Liver (tissue), 8 donors: ENCODE measurements at regions not wholly inside any gene's neighbourhood (a gene's known extent, or its start where the extent isn't known, plus 50 kb on each side); places are given as distances from the start of the nearest gene placed in this dataset.

Source experiments
- DNase-seq: peaks from one replicate; pipeline ENCODE4 v3.0.0-alpha.2; 2017; ENCODE audit warnings: low spot score
- H3K27ac ChIP-seq, 2 donors: one replicate each; pipeline ENCODE4 v1.7.0; 2013; ENCODE audit warnings: inconsistent platforms in 2 of 2, low read length in 2 of 2, control low read depth in 1 of 2, low read depth in 1 of 2, mild to moderate bottlenecking in 1 of 2
- H3K27me3 ChIP-seq, 4 donors: one replicate each; pipeline versions ENCODE4 v1.6.1 to v1.7.0; 2013; ENCODE audit warnings: low read length in 3 of 4, inconsistent platforms in 1 of 4, mild to moderate bottlenecking in 1 of 4, moderate library complexity in 1 of 4; ENCODE audit not compliant: control insufficient read depth in 4 of 4, insufficient read depth in 4 of 4
- H3K36me3 ChIP-seq, 4 donors: one replicate each; pipeline versions ENCODE4 v1.6.1 to v1.7.0; 2013; ENCODE audit warnings: low read length in 3 of 4, mild to moderate bottlenecking in 3 of 4, low read depth in 1 of 4, moderate library complexity in 1 of 4; ENCODE audit not compliant: control insufficient read depth in 4 of 4, insufficient read depth in 3 of 4
- H3K4me1 ChIP-seq, 4 donors: one replicate each; pipeline versions ENCODE4 v1.6.1 to v1.7.0; 2013; ENCODE audit warnings: low read length in 3 of 4, mild to moderate bottlenecking in 3 of 4, moderate library complexity in 1 of 4; ENCODE audit not compliant: control insufficient read depth in 4 of 4, insufficient read depth in 4 of 4
- H3K4me3 ChIP-seq, 3 donors: one replicate each; pipeline versions ENCODE4 v1.6.1 to v1.7.0; 2013; ENCODE audit warnings: low read length in 3 of 3, control low read depth in 1 of 3, low read depth in 1 of 3, mild to moderate bottlenecking in 1 of 3
- H3K9ac ChIP-seq, 2 donors: one replicate each; pipeline ENCODE4 v1.7.0; 2013; ENCODE audit warnings: low read length in 2 of 2, mild to moderate bottlenecking in 2 of 2, moderate library complexity in 2 of 2, control low read depth in 1 of 2, low read depth in 1 of 2
- H3K9me3 ChIP-seq, 4 donors: one replicate each; pipeline versions ENCODE4 v1.6.1 to v1.7.0; 2013; ENCODE audit warnings: low read length in 3 of 4; ENCODE audit not compliant: control insufficient read depth in 4 of 4
- EGR1 ChIP-seq, 2 donors: IDR thresholded peaks; 2 replicates each; pipeline ENCODE4 v1.6.1; 2016 to 2018; ENCODE audit warnings: antibody characterized with exemption in 2 of 2, low read depth in 2 of 2
- FOXA1 ChIP-seq: IDR thresholded peaks from 2 replicates; pipeline ENCODE4 v1.6.1; 2016; ENCODE audit warnings: antibody characterized with exemption
- FOXA2 ChIP-seq: IDR thresholded peaks from 2 replicates; pipeline ENCODE4 v1.6.1; 2016; ENCODE audit warnings: antibody characterized with exemption
- GABPA ChIP-seq, 2 donors: IDR thresholded peaks in 1 of 2; conservative IDR thresholded peaks in 1 of 2; 2 replicates each; pipeline ENCODE4 v1.6.1; 2016; ENCODE audit warnings: antibody characterized with exemption in 2 of 2, mild to moderate bottlenecking in 1 of 2, moderate library complexity in 1 of 2
- HNF4A ChIP-seq, 2 donors: conservative IDR thresholded peaks; 2 replicates each; pipeline ENCODE4 v1.6.1; 2016; ENCODE audit warnings: antibody characterized with exemption in 2 of 2, mild to moderate bottlenecking in 2 of 2
- HNF4G ChIP-seq: IDR thresholded peaks from 2 replicates; pipeline ENCODE4 v1.6.1; 2016; ENCODE audit warnings: antibody characterized with exemption
- JUND ChIP-seq, 2 donors: IDR thresholded peaks; 2 replicates each; pipeline ENCODE4 v1.6.1; 2016; ENCODE audit warnings: antibody characterized with exemption in 2 of 2
- NR2F2 ChIP-seq: IDR thresholded peaks from 2 replicates; pipeline ENCODE4 v1.6.1; 2016; ENCODE audit warnings: antibody characterized with exemption
- RAD21 ChIP-seq, 2 donors: IDR thresholded peaks; 2 replicates each; pipeline ENCODE4 v1.6.1; 2016; ENCODE audit warnings: antibody characterized with exemption in 2 of 2, mild to moderate bottlenecking in 2 of 2
- RXRA ChIP-seq, 2 donors: IDR thresholded peaks; 2 replicates each; pipeline ENCODE4 v1.6.1; 2017 to 2018; ENCODE audit warnings: antibody characterized with exemption in 2 of 2, mild to moderate bottlenecking in 1 of 2
- SP1 ChIP-seq: IDR thresholded peaks from 2 replicates; pipeline ENCODE4 v1.6.1; 2018; ENCODE audit warnings: antibody characterized with exemption, mild to moderate bottlenecking
- TAF1 ChIP-seq: conservative IDR thresholded peaks from 2 replicates; pipeline ENCODE4 v1.6.1; 2016; ENCODE audit warnings: antibody characterized with exemption, mild to moderate bottlenecking
- YY1 ChIP-seq: IDR thresholded peaks from 2 replicates; pipeline ENCODE4 v1.6.1; 2016; ENCODE audit warnings: antibody characterized with exemption, mild to moderate bottlenecking
- WGBS: extraction: QIAGEN DNeasy Blood & Tissue Kit; methylation state at CpG from one replicate; pipeline ENCODE4 v1.1.7; 2013; 5-methylcytosine and 5-hydroxymethylcytosine counted together
- TF ChIP-seq, protein P1 (sequence below): IDR thresholded peaks from 2 replicates; pipeline ENCODE4 v1.6.1; 2016; ENCODE audit warnings: antibody characterized with exemption
- TF ChIP-seq, protein P2 (sequence below): fragments of 150-350 bp; IDR thresholded peaks from 2 replicates; pipeline ENCODE4 v1.5.1; 2017; ENCODE audit warnings: improper control_type of control experiment, low read depth, low read length; ENCODE audit not compliant: missing input control
- TF ChIP-seq, protein P3 (sequence below): IDR thresholded peaks from 2 replicates; pipeline ENCODE4 v1.6.1; 2016; ENCODE audit warnings: antibody characterized with exemption
- TF ChIP-seq, protein P4 (sequence below): IDR thresholded peaks from 2 replicates; pipeline ENCODE4 v1.6.1; 2016; ENCODE audit warnings: antibody characterized with exemption
- TF ChIP-seq, protein P5 (sequence below): IDR thresholded peaks from 2 replicates; pipeline ENCODE4 v1.6.1; 2016; ENCODE audit warnings: antibody characterized with exemption, mild to moderate bottlenecking
- donor health status: healthy.
- donor health status: healthy.
- donor health status: healthy.
- donor health status: healthy.
- donor health status: healthy.

DNA sequence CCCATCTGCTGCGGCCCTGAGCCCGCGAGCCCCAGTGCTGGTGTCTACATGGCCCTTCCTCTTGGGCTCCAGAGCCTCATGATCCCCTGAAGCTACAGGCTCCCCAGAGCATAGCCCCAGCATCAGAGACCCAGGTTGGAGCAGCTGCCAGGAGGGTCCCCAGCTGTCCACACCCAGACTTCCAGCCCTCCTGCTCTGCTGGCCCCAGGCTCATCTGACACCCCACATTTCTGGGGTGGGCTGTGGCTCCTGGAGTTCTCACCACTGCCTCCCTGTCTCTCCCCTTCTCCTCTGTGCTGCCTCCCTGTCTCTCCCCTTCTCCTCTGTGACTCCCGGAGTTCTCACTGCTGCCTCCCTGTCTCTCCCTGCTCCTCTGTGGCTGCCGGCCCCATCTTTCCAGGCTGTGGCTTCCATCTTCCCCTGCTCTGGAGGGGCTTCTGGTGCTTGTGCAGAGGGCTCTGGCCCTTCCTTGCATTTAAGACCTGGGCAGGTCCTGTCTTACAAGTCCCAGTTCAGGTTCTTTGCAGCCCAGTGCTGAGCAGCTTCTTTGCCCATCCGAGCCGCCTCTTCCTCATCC lies 108.1 kb downstream of the ERMARD start:
- Histone ChIP-seq H3K9ac (no peak overlapping the region), H3K9me3 (peaks cover 0 to 3% (median 3%) of the 10 kb centered on the region in 4 donors), H3K4me3 (no peak overlapping the region), H3K4me1 (no peaks in the 10 kb centered on the region), H3K36me3 (no peaks in the 10 kb centered on the region), H3K27ac (no peak overlapping the region), H3K27me3 (no peaks in the 10 kb centered on the region)
- 96% methylated on average over 7 of the region's 7 CpGs for whole genome bisulfite sequencing
- TF ChIP-seq GABPA (IDR thresholded peaks at IDR 0.05 in 1 of 2, conservative IDR thresholded peaks at IDR 0.05 in 1 of 2) (no peak), NR2F2 (no peak), SP1 (no peak), RAD21 (IDR thresholded peaks at IDR 0.05) (no peak), EGR1 (IDR thresholded peaks at IDR 0.05; ENCODE audit: low read depth in 2 of 2) (no peak), RXRA (IDR thresholded peaks at IDR 0.05) (no peak), HNF4G (no peak), FOXA2 (no peak), TAF1 (no peak), JUND (IDR thresholded peaks at IDR 0.05) (no peak), FOXA1 (no peak), YY1 (no peak), HNF4A (conservative IDR thresholded peaks at IDR 0.05) (no peak)
- TF ChIP-seq, protein P1, sequence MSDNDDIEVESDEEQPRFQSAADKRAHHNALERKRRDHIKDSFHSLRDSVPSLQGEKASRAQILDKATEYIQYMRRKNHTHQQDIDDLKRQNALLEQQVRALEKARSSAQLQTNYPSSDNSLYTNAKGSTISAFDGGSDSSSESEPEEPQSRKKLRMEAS: no peak
- TF ChIP-seq, protein P2, sequence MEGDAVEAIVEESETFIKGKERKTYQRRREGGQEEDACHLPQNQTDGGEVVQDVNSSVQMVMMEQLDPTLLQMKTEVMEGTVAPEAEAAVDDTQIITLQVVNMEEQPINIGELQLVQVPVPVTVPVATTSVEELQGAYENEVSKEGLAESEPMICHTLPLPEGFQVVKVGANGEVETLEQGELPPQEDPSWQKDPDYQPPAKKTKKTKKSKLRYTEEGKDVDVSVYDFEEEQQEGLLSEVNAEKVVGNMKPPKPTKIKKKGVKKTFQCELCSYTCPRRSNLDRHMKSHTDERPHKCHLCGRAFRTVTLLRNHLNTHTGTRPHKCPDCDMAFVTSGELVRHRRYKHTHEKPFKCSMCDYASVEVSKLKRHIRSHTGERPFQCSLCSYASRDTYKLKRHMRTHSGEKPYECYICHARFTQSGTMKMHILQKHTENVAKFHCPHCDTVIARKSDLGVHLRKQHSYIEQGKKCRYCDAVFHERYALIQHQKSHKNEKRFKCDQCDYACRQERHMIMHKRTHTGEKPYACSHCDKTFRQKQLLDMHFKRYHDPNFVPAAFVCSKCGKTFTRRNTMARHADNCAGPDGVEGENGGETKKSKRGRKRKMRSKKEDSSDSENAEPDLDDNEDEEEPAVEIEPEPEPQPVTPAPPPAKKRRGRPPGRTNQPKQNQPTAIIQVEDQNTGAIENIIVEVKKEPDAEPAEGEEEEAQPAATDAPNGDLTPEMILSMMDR: no peak
- TF ChIP-seq, protein P3, sequence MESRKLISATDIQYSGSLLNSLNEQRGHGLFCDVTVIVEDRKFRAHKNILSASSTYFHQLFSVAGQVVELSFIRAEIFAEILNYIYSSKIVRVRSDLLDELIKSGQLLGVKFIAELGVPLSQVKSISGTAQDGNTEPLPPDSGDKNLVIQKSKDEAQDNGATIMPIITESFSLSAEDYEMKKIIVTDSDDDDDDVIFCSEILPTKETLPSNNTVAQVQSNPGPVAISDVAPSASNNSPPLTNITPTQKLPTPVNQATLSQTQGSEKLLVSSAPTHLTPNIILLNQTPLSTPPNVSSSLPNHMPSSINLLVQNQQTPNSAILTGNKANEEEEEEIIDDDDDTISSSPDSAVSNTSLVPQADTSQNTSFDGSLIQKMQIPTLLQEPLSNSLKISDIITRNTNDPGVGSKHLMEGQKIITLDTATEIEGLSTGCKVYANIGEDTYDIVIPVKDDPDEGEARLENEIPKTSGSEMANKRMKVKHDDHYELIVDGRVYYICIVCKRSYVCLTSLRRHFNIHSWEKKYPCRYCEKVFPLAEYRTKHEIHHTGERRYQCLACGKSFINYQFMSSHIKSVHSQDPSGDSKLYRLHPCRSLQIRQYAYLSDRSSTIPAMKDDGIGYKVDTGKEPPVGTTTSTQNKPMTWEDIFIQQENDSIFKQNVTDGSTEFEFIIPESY: no peak
- TF ChIP-seq, protein P4, sequence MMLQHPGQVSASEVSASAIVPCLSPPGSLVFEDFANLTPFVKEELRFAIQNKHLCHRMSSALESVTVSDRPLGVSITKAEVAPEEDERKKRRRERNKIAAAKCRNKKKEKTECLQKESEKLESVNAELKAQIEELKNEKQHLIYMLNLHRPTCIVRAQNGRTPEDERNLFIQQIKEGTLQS: no peak
- TF ChIP-seq, protein P5, sequence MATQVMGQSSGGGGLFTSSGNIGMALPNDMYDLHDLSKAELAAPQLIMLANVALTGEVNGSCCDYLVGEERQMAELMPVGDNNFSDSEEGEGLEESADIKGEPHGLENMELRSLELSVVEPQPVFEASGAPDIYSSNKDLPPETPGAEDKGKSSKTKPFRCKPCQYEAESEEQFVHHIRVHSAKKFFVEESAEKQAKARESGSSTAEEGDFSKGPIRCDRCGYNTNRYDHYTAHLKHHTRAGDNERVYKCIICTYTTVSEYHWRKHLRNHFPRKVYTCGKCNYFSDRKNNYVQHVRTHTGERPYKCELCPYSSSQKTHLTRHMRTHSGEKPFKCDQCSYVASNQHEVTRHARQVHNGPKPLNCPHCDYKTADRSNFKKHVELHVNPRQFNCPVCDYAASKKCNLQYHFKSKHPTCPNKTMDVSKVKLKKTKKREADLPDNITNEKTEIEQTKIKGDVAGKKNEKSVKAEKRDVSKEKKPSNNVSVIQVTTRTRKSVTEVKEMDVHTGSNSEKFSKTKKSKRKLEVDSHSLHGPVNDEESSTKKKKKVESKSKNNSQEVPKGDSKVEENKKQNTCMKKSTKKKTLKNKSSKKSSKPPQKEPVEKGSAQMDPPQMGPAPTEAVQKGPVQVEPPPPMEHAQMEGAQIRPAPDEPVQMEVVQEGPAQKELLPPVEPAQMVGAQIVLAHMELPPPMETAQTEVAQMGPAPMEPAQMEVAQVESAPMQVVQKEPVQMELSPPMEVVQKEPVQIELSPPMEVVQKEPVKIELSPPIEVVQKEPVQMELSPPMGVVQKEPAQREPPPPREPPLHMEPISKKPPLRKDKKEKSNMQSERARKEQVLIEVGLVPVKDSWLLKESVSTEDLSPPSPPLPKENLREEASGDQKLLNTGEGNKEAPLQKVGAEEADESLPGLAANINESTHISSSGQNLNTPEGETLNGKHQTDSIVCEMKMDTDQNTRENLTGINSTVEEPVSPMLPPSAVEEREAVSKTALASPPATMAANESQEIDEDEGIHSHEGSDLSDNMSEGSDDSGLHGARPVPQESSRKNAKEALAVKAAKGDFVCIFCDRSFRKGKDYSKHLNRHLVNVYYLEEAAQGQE: no peak
- DNase-seq: no peak
